ENCODE measurements at regions not wholly inside any gene's neighbourhood (a gene's known extent, or its start where the extent isn't known, plus 50 kb on each side); places are given as distances from the start of the nearest gene placed in this dataset.

DNA sequence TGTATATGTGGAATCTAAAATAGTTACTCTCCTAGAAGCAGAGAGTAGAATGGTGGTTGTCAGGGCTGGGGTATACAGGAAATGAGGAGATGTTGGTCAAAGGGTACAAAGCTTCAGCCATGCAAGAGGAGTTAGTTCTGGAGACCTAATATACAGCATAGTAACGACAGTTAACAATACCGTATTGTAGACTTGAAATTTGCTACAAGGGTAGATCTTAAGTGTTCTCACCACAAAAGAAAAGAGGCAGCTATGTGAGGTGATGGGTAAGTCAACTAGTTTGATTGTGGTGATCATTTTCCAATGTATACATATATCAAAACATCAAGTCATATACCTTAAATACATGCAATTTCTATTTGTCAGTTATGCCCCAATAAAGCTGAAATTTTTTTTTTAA, 98.2 kb upstream of the CYP1B1 start:
- DNase-seq (ENCODE audit: insufficient read length, low spot score) (no peak), FAIRE-seq (no peak)

DNA sequence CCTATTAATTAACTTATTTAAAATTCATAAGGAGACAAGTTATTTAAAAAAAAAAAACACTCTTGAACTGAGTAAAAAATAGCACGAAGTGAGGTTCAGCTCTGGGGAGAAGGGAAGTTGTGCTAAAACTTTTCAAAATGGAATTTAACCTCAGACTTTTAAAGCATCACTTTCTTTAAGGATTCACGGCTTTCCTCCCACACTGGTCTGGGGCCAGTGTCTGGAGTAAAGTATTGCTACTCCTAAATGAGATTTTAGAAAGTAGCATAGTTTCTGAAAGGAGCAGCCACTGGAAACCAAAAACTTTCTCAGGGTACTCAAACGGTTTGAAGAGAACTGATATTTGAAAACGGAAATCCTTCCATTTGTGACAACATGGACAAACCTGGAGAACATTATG, 97.7 kb upstream of the CYP1B1 start:
- FAIRE-seq (no peak), DNase-seq (ENCODE audit: insufficient read length, low spot score) (no peak)

DNA sequence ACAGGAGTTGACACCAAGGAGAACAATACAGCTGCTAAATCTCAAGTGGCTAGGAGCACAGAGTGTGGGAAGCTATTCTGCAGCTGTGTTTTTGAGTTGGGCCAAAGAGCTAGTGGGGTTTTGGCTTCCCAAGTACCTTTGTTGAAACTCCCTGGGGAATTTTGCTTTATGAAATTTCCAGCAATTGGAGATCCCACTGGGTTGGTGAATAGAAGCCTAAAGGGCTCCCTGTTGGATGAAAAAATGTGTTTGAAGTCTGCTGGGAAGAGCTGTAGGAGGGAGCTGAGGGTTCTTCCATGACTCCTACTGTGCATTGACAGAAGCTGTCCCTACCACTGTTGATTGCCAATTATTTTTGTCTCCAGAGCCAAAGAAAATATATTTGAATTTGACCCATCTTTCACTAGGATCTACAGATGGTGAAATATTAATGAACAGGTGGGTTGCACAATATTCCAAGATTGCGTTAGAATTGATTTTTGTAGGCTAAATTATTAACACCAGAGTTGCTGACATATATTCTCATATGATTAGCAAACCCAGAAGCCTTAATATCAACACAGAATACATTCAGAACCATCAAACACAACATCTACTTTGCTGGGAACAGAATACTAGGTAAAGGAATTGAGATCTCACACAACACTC, 95.4 kb upstream of the CYP1B1 start:
- FAIRE-seq, result no peak

DNA sequence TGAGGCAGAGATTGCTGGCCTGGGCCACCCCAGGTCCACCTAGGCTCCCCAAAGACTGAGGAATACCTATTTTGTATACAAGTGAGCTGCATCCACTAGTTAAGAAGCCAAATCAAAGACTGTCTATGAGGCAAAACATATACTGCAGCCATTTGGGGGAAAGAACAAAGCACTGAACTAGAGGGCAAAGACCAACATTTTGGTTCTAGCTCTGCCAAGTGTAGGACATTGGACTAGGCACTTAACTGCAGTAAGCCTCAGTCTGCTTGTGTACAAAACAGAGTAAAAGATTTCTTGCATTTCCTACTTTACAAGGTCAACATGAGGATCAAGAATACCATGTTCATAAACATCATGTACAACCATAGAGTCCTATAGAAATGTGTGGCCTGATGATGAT, 94.8 kb upstream of the CYP1B1 start:
- DNase-seq (ENCODE audit: insufficient read length, low spot score) (no peak), FAIRE-seq (no peak)

More for the DNA sequence above, 95.4 kb upstream of the CYP1B1 start:
- DNase-seq (ENCODE audit: insufficient read length, low spot score), result no peak

DNA sequence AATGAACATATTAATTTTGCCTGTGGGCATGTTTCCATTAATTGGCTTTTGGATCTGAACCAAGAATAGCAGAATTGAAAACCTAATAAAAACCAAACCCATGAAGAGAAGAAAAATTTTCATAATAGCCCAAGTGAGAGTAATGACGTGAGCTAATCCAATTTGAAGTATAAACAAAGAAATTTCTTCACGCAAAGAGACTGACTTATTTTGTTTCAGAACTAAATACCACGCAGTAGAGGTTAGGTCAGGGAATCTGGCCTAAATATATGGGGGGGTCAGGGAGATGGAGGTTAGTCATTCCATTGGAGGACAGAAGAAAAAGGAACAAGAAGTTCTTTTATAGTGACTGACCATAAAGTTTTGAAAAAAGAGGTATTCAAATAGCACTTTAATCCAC, 94.1 kb upstream of the CYP1B1 start:
- FAIRE-seq, result no peak
- no peak for DNase-seq (ENCODE audit: insufficient read length, low spot score)

DNA sequence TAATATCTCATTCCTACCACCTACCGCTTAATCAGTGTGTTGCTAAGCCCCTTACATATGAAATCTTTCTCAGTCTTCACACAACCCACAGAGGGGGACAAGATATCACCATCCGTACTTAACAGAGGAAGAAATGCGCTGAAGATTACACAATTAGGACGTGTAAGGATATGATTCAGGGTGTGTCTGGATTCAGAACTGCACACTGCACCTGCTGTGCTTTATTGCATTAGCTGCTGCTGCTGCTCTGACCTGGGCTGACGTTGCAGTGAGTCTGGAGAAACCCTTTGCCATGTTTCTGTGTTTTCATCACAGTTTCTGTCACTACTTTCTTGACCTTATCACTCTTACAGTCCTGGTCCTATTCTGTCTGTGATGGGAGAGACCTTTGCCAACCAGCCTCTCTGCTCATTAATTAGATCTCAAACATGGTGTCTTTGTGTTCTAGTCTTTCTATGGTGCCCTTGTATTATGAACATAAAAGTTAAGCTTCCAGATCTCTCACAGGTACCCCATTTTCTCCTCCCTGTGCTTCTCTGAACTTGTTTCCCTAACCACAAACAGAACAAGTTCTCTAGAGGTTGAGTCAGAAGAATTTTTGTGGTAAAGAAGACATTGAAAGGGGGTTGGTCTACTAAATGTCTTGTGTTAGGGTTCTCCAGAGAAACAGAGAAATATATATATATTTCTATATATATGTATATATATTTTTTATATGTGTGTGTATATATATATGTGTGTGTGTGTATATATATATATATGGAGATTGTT, 92.9 kb upstream of the CYP1B1 start:
- DNase-seq (ENCODE audit: insufficient read length, low spot score), result no peak
- FAIRE-seq, result no peak

DNA sequence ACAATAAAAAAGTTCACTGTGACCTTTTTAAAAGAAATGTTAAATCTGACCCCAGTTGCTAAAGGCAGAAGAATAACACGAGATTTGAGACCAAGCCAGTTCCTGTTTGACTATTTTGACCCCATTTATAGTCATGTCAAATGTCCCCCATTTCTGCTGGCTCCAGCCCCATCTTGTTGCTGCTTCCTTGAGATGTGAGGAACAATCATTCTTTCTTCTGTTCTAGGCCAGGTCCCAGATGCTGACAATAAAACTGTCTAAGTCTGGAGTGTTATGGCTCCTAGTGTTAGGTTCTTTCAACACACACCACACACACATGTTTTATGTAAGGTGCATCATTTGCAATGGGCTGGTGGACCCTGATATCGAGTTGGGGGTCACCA, 92.0 kb upstream of the CYP1B1 start:
- FAIRE-seq, result no peak
- DNase-seq (ENCODE audit: insufficient read length, low spot score), result no peak

DNA sequence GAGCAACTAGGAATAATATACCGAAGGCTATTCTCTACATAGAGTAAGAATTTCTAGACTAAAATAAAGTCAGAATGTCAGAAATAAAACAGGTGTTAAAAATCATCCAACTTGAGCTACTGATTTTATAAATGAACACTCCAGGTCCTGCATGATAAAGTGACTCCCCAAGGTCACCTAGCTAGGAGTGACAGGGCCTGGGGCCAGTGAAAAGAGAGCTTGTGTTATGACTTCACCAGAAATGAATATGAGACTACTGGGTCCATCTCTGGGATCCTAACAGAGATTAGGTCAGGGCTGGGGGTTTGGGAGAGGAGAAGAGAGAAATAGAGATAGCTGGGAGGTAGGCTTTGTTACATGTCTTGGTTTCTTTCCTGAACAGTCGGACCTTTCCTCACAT, 89.7 kb upstream of the CYP1B1 start:
- no peak for DNase-seq (ENCODE audit: insufficient read length, low spot score)
- FAIRE-seq, result no peak

DNA sequence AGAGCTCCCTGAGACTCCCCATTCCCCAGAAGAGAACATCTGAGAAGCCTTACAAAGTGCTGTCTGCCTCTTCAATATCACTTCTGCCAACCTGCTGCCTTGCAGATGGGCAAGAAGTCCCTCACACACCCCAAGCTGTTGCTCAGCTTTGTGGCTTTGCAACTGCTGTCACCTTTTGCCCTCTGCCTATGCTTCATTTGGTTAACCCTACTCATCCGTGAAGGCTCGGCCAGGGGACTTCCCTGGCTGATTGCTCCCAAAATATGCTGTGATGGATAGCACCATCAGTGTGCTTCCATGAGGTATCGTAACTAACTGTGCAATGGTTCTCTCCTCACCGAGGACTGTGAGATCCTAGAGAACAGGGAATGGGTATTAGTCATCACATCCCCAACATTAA, 88.9 kb upstream of the CYP1B1 start:
- FAIRE-seq, result peak; percentile 62

DNA sequence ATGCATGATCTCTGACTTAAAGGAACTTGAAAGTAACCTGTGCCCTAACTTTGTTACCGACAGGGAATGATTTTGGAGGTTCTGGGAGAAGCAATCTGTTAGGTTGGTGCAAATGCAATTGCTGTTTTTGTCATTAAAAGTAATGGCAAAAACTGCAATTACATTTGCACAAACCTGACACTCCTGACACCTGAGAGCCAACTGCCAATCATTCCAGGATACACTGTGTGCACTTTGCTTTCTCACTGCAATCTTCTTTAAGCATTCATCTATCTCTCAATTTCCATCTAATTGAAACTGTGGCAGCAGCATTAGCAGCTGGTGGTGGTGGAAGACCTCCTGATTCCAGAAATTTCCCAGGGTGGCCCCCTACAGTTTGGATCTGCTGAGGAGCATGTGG, 87.6 kb upstream of the CYP1B1 start:
- no peak for FAIRE-seq

More for the DNA sequence above, 88.9 kb upstream of the CYP1B1 start:
- DNase-seq (ENCODE audit: insufficient read length, low spot score), result no peak

DNA sequence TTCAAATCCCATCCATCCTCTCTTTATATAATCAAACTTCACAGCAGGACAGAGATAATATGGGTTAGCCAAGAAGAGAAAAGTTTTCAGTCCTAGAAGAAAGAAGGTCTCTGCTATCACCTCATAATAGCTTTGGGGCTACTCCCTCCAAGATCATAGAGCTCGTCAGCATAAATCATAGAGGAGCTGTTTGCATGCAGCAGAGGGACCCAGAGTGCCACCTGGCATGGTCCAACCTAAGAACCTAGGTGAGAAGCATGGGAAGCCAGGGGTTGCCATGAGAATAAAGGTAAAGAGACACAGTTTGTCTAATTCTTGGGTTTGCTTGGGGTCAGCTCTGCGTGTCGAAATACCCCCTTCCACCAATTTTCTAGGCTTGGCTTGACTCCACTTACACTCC, 87.1 kb upstream of the CYP1B1 start:
- FAIRE-seq (no peak), DNase-seq (ENCODE audit: insufficient read length, low spot score) (no peak)

More for the DNA sequence above, 87.6 kb upstream of the CYP1B1 start:
- DNase-seq (ENCODE audit: insufficient read length, low spot score), result no peak

DNA sequence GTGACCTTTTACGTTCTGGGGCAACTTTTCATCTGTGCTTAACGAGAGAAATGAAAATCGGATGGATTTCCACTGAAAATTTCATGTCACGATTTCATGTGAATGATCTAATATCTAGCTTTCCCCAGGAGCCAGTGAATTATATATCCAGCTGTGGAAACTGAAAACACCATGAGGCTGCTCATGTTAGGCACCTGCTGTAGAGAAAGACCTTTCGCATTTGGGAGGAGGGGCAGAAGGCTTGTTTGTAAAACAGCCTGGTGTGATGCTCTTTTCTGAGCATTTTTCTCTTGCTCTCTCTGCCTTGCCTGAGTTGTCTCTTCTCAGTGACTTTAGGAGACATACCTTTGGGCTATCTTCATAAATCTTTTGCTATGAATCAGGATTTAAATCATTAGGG, 84.6 kb upstream of the CYP1B1 start:
- FAIRE-seq, result no peak
- no peak for DNase-seq (ENCODE audit: insufficient read length, low spot score)

DNA sequence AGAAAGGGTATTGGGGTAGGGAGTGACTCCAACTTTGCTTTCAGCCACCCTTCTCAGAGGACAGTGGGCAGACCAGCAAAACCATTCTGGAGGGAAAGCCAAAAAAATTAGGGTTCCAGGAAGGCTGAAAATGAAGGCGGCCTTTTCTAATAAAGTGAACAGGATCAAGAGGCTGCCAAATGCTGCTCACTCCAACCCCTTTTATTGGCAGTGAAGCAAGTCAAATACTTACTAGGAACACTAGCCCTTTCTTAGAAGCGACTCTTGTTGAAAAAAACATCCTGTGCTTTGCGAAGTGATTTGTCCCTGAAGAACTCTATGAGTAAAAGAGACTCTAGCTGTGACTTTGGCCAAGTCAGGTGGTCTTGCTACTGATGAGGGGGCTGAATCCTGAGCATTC, 83.6 kb upstream of the CYP1B1 start:
- DNase-seq (ENCODE audit: insufficient read length, low spot score), result no peak
- no peak for FAIRE-seq

DNA sequence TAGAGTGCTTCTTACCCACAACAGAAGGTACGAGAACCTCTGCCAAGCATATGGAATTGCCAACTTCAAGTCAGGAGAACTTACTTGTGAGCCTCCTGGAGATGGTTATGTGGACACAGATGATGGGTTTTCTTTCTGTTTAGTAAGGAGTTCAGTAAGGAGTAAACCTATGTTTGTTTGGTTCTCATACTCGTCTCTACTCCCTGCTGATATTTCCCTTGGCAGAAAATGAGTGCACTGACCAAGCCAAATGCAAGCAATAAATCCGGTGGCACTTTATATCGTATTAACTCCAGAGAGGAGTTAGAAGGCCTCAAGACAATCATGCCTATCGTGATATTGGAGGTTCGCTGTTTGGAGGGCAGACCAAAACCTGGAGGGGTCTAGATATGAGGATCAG, 83.2 kb upstream of the CYP1B1 start:
- no peak for DNase-seq (ENCODE audit: insufficient read length, low spot score)
- no peak for FAIRE-seq

DNA sequence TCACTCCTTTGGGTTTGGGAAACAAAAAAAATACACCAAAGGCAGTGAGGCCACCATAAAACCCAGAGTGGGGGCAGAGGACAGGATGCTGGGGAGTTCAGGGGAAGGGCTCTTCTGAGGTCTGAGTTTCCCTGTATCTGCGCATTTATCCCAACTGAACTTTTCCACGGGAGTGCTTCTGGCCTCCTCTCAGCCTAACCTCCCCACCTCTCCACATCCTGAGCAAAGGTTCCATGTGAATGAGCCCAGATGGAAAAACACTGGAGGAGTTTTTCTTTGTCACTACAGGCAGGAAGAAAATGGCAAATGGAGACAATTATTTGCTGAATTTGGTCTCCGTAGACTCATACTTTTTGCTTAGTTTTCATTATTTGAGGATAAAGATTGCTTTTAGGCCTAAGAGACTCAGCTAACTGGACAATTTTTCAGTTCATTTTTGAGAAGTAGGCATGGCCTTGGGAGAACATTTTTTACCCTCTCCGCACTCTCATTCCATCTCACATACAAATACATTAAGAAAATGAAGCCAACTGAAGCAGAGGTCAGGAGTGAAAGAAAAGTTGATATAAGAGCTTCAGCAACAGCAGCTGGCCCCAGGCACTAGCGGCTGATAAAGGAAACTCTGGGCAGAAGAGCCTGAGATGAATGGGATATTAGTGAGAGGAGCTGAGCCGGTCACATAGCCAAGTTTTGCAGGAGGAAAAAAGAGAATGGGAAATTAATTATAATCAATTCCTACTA, 82.6 kb upstream of the CYP1B1 start:
- DNase-seq (ENCODE audit: insufficient read length, low spot score) (no peak), FAIRE-seq (no peak)

DNA sequence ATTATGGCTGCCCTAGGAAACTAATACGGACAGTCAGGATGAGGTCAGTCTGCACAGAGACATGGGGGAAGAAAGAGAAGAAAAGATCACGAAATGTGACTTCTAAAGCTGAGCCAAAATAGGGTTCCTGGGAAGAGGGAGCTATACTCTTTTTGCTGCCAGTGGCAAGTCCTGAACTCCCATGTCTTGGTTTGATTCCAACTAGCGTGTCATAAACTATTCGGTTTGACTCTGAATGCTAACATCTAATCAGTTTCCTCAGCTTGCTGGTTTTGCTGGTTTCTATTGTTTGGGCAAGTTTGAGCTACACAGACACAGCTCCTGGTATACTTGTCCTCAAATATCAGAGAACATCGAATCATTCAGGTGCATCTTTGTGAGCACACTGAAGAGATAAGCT, 80.5 kb upstream of the CYP1B1 start:
- FAIRE-seq (no peak), DNase-seq (ENCODE audit: insufficient read length, low spot score) (no peak)

DNA sequence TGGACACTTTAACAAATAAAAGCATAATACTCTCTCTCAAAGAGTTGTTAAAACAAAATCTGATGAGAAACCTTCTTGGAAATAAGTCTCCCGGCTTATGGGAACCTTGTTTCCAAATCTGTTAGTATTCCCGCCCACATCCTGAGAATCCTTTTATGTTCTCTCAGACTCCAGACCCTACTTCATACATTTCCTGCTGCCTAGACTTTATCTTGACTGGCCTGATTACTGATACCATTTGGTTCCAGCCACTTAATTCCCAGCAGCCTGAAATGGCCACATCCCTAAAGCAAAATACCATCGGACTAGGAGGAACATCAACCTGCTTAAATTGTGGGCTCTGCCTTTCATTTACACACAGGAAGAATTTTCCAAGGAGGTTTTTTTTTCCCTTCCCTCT, 79.1 kb upstream of the CYP1B1 start:
- no peak for FAIRE-seq
- DNase-seq (ENCODE audit: insufficient read length, low spot score), result no peak

DNA sequence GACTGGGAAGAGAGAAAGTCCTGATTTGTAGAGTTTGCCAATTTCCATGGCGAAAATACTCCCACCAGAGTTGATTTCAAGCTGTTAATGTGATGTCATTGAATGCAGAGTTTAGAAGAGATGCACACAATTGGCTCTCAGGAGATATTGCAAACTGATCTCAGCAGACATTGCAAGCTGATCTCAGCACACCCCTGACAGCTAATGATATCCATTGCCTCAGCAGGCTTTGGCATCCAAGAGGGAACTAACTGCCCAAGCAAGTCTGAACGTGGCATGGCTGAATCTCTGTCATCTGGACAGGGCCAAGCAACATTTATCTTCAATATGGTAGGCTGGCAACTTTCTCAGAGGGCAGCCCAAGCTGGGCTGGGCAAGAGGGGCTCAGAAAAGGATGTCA, 78.4 kb upstream of the CYP1B1 start:
- FAIRE-seq (no peak), DNase-seq (ENCODE audit: insufficient read length, low spot score) (no peak)

DNA sequence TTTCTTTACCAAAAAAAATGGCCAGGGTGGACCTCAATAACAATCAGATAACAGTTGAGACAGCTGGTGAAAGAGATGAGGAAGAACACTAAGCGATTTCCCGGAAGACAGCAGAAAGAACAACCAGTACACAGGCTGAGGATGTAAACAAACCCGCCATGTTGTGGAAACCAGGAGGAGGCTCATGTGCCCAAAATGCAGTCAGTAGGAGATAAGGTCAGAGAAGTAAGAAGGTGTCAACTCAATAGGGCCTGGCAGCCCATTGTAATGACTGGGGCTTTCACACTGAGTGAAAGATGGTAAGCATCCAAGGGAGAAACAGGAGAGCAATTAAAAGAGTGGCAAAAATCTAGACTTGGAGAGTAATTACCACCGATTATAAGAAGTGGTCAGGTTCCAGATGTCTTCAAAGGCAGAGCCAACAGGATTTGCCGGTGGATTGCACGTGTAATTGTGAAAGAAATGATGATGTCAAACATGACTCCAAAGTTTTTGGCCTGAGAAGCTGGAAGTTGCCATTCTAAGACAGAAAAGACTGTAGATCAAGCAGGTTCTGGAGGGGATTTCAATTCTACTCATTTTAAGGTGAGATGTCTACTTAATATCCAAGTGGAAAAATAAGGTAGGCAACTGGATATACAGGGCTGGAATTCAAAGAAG, 77.7 kb upstream of the CYP1B1 start:
- FAIRE-seq (no peak), DNase-seq (ENCODE audit: insufficient read length, low spot score) (no peak)

DNA sequence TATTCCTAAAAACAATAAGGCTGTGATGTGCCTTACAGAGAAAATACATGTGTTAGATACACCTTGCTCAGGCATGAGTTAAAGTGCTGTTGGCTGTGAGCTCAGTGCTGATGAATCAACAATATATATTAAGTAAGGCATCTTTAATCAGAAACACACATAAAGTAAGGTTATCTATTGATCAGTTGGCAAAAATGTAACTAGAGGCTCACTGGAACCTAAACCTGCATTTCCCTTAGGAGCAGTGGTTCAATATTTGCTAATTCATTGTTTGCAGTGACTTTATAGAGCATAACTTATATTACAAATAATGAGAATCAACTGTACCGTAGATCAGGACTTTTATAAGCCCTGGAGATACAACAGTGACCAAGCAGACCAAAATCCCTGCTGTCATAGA, 77.0 kb upstream of the CYP1B1 start:
- FAIRE-seq (no peak), DNase-seq (ENCODE audit: insufficient read length, low spot score) (no peak)

DNA sequence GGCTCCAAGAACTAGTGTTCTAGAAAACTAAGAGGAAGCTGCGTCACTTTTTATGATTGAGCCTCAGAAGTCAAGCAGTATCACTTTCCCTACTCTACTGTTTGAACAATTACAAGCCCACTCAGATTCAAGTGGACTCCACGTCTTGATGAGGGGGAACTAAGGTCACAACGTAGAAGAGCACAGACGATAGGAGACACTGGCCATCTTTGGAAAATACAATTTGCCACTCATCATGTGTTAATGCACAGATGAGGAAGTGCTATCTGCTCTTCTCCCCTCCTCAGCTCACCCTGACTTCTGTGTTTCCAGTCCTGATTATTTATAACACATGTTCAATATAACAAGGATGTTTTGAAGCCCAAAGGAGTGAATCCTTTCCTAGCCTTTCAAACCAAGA, 76.1 kb upstream of the CYP1B1 start:
- no peak for FAIRE-seq
- DNase-seq (ENCODE audit: insufficient read length, low spot score), result no peak

All from GM19239 (cell line).